CD1c-positive myeloid dendritic cell (primary cell): ENCODE measurements at regions not wholly inside any gene's neighbourhood (a gene's known extent, or its start where the extent isn't known, plus 50 kb on each side); places are given as distances from the start of the nearest gene placed in this dataset.
"Not testable (repeated sequence)": the region's sequence is repeated elsewhere in the genome, so short reads cannot be mapped to it uniquely, and the experiment has no call there.

Experiments used
- DNase-seq: peaks from one replicate; pipeline ENCODE4 v3.0.0-alpha.2; 2016; ENCODE audit errors: extremely low spot score

- DNase-seq: no peak
Observed at GRCh38 chr9:78967596-78968217, 604.1 kb upstream of the TLE4 start.

- no peak for DNase-seq
Observed at GRCh38 chr9:78970375-78970774, 601.4 kb upstream of the TLE4 start.

- no peak for DNase-seq
Observed at GRCh38 chr9:78971540-78971939, 600.2 kb upstream of the TLE4 start.

GRCh38 chr9:78972303-78972999, 599.3 kb upstream of the TLE4 start:
- no peak for DNase-seq

- no peak for DNase-seq
Observed at GRCh38 chr9:78973907-78974306, 597.9 kb upstream of the TLE4 start.

- no peak for DNase-seq
Observed at GRCh38 chr9:78982849-78983248, 588.9 kb upstream of the TLE4 start.

GRCh38 chr9:78985084-78985738, 586.6 kb upstream of the TLE4 start:
- DNase-seq: no peak

GRCh38 chr9:78986446-78986845, 585.3 kb upstream of the TLE4 start:
- no peak for DNase-seq

- no peak for DNase-seq
Observed at GRCh38 chr9:78989031-78989658, 582.6 kb upstream of the TLE4 start.

GRCh38 chr9:78994471-78994870, 577.3 kb upstream of the TLE4 start:
- DNase-seq: no peak

- not testable (repeated sequence) for DNase-seq
Observed at GRCh38 chr9:78994974-78995373, 576.8 kb upstream of the TLE4 start.

GRCh38 chr9:78997296-78997695, 574.5 kb upstream of the TLE4 start:
- DNase-seq: no peak

GRCh38 chr9:79000230-79001002, 571.3 kb upstream of the TLE4 start:
- DNase-seq: no peak

GRCh38 chr9:79001012-79001411, 570.8 kb upstream of the TLE4 start:
- no peak for DNase-seq

GRCh38 chr9:79003514-79003913, 568.3 kb upstream of the TLE4 start:
- no peak for DNase-seq

- DNase-seq: no peak
Observed at GRCh38 chr9:79004032-79004431, 567.7 kb upstream of the TLE4 start.

GRCh38 chr9:79006546-79006945, 565.2 kb upstream of the TLE4 start:
- no peak for DNase-seq

GRCh38 chr9:79007701-79008483, 563.9 kb upstream of the TLE4 start:
- no peak for DNase-seq

GRCh38 chr9:79008916-79009315, 562.8 kb upstream of the TLE4 start:
- no peak for DNase-seq

GRCh38 chr9:79011461-79011860, 560.3 kb upstream of the TLE4 start:
- DNase-seq: no peak

GRCh38 chr9:79012561-79012960, 559.2 kb upstream of the TLE4 start:
- DNase-seq: no peak
